Keratinocyte (primary cell): ENCODE measurements at regions not wholly inside any gene's neighbourhood (a gene's known extent, or its start where the extent isn't known, plus 50 kb on each side); places are given as distances from the start of the nearest gene placed in this dataset.

ENCODE experiments used
- DNase-seq: peaks from one replicate; pipeline ENCODE4 v3.0.0-alpha.2; 2011; ENCODE audit warnings: low read depth, missing footprints, low spot score
- FAIRE-seq: peaks from 2 replicates; lab custom pipeline; 2011; peaks lifted over from hg19 to GRCh38; lab: Jason Lieb, UNC
- H2AFZ ChIP-seq: 2 replicates; pipeline ENCODE4 v1.6.0; 2012; ENCODE audit warnings: low read length, control low read depth, inconsistent platforms; ENCODE audit not compliant: control insufficient read depth
- H3K27ac ChIP-seq: 2 replicates; pipeline ENCODE4 v1.5.1; 2011; ENCODE audit warnings: low read length; ENCODE audit not compliant: control insufficient read depth, insufficient read depth
- H3K27me3 ChIP-seq: 3 replicates; pipeline ENCODE4 v1.6.0; 2011; ENCODE audit warnings: low read length; ENCODE audit not compliant: control insufficient read depth, insufficient read depth; ENCODE audit errors: extremely low read depth
- H3K36me3 ChIP-seq, 2 experiments: 2 replicates in 1 of 2; 3 replicates in 1 of 2; pipeline ENCODE4 v1.5.1; 2011; ENCODE audit warnings: low read length in 2 of 2, mild to moderate bottlenecking in 1 of 2; ENCODE audit not compliant: control insufficient read depth in 2 of 2, insufficient read depth in 2 of 2; ENCODE audit errors: extremely low read depth in 1 of 2
- H3K4me1 ChIP-seq: 3 replicates; pipeline ENCODE4 v1.5.1; 2011; ENCODE audit warnings: low read length; ENCODE audit not compliant: control insufficient read depth, insufficient read depth; ENCODE audit errors: extremely low read depth
- H3K4me2 ChIP-seq: 3 replicates; pipeline ENCODE4 v1.6.0; 2011; ENCODE audit warnings: low read depth, low read length; ENCODE audit not compliant: control insufficient read depth, insufficient read depth; ENCODE audit errors: extremely low read depth
- H3K4me3 ChIP-seq, 3 experiments: fragments of 200-600 bp in 1 of 3; sonication (generic) in 1 of 3; 2 replicates in 2 of 3; 3 replicates in 1 of 3; pipeline ENCODE4 v1.5.1; 2011 to 2016; ENCODE audit warnings: low read length in 3 of 3, mild to moderate bottlenecking in 3 of 3, control low read depth in 2 of 3, inconsistent platforms in 1 of 3, low read depth in 1 of 3, mixed read lengths in 1 of 3, mixed run types in 1 of 3, moderate library complexity in 1 of 3; ENCODE audit not compliant: control insufficient read depth in 2 of 3, insufficient read depth in 2 of 3; ENCODE audit errors: extremely low read depth in 1 of 3
- H3K79me2 ChIP-seq: 2 replicates; pipeline ENCODE4 v1.6.0; 2012; ENCODE audit warnings: low read length; ENCODE audit not compliant: control insufficient read depth, insufficient read depth
- H3K9ac ChIP-seq: 3 replicates; pipeline ENCODE4 v1.6.0; 2011; ENCODE audit warnings: low read length; ENCODE audit not compliant: control insufficient read depth, insufficient read depth; ENCODE audit errors: extremely low read depth
- H3K9me1 ChIP-seq: 3 replicates; pipeline ENCODE4 v1.6.0; 2011; ENCODE audit warnings: low read length; ENCODE audit not compliant: control insufficient read depth, insufficient read depth; ENCODE audit errors: extremely low read depth
- H3K9me3 ChIP-seq: 2 replicates; pipeline ENCODE4 v1.5.1; 2012; ENCODE audit warnings: low read depth, low read length; ENCODE audit not compliant: control insufficient read depth
- H4K20me1 ChIP-seq: 3 replicates; pipeline ENCODE4 v1.6.0; 2011; ENCODE audit warnings: low read length; ENCODE audit not compliant: control insufficient read depth, insufficient read depth; ENCODE audit errors: extremely low read depth
- CTCF ChIP-seq, 3 experiments: IDR thresholded peaks in 1 of 3; conservative IDR thresholded peaks in 1 of 3; optimal IDR thresholded peaks in 1 of 3; 2 replicates in 2 of 3; 3 replicates in 1 of 3; pipeline versions ENCODE3 to v1.5.1; 2011; ENCODE audit warnings: low read length in 3 of 3, mild to moderate bottlenecking in 3 of 3, moderate library complexity in 2 of 3, control low read depth in 1 of 3, inconsistent platforms in 1 of 3; ENCODE audit not compliant: insufficient read depth in 2 of 3; ENCODE audit errors: extremely low read depth in 1 of 3
- EZH2 ChIP-seq: IDR thresholded peaks from one replicate; pipeline ENCODE4 v1.6.1; 2012; ENCODE audit warnings: inconsistent platforms, mild to moderate bottlenecking, low read length, moderate library complexity
- dilution Hi-C: fragments of 300-500 bp; cut with MboI; formaldehyde crosslinking; loops from one replicate; pipeline ENCODE4 v1.7.0; 2020; ENCODE audit warnings: low sequenced_read_pairs; ENCODE audit not compliant: extremely low pct_ligation_motif_present

- H3K79me2 ChIP-seq, result no peaks in the 10 kb centered on the region
- H3K27me3 ChIP-seq, result peaks cover 8% of the 10 kb centered on the region
- no peaks in the 10 kb centered on the region for H3K9me1 ChIP-seq
- no peak overlapping the region for H3K4me2 ChIP-seq
- no peak for FAIRE-seq
- H3K9me3 ChIP-seq, result no peaks in the 10 kb centered on the region
- no peak overlapping the region for H3K27ac ChIP-seq
- no peak overlapping the region for H3K9ac ChIP-seq
- H3K4me3 ChIP-seq, result no peak overlapping the region
- dilution Hi-C loops, result no loop called here
- no peaks in the 10 kb centered on the region for H4K20me1 ChIP-seq
- TF ChIP-seq CTCF (optimal IDR thresholded peaks at IDR 0.05 in 1 of 3, IDR thresholded peaks at IDR 0.05 in 1 of 3, conservative IDR thresholded peaks at IDR 0.05 in 1 of 3; ENCODE audit: extremely low read depth in 1 of 3, insufficient read depth in 2 of 3, low read length in 3 of 3) (no peak), EZH2 (no peak)
- H2AFZ ChIP-seq, result no peak overlapping the region
- DNase-seq, result no peak
- no peaks in the 10 kb centered on the region for H3K4me1 ChIP-seq
- no peaks in the 10 kb centered on the region for H3K36me3 ChIP-seq
Measured at GRCh38 chr3:13166243-13167063, 93.2 kb upstream of the IQSEC1 start.

GRCh38 chr3:13165576-13165975, 92.3 kb upstream of the IQSEC1 start:
- H3K36me3 ChIP-seq, result no peaks in the 10 kb centered on the region
- no peak overlapping the region for H3K27ac ChIP-seq
- no peaks in the 10 kb centered on the region for H4K20me1 ChIP-seq
- no peak overlapping the region for H3K4me3 ChIP-seq
- TF ChIP-seq CTCF (optimal IDR thresholded peaks at IDR 0.05 in 1 of 3, IDR thresholded peaks at IDR 0.05 in 1 of 3, conservative IDR thresholded peaks at IDR 0.05 in 1 of 3; ENCODE audit: extremely low read depth in 1 of 3, insufficient read depth in 2 of 3, low read length in 3 of 3) (no peak), EZH2 (no peak)
- H3K9ac ChIP-seq, result no peak overlapping the region
- H3K4me1 ChIP-seq, result no peaks in the 10 kb centered on the region
- H3K9me3 ChIP-seq, result no peaks in the 10 kb centered on the region
- H3K4me2 ChIP-seq, result no peak overlapping the region
- DNase-seq, result no peak
- peaks cover 8% of the 10 kb centered on the region for H3K27me3 ChIP-seq
- dilution Hi-C loops, result no loop called here
- no peak overlapping the region for H2AFZ ChIP-seq
- H3K9me1 ChIP-seq, result no peaks in the 10 kb centered on the region
- no peaks in the 10 kb centered on the region for H3K79me2 ChIP-seq
- FAIRE-seq, result no peak
